SU-DHL-6 (cell line): ENCODE measurements at regions not wholly inside any gene's neighbourhood (a gene's known extent, or its start where the extent isn't known, plus 50 kb on each side); places are given as distances from the start of the nearest gene placed in this dataset.

Experiments
- H2AFZ ChIP-seq: fragments of 200-600 bp; sonication (generic); 2 replicates; pipeline ENCODE4 v1.6.1; 2014; ENCODE audit warnings: low read depth, mild to moderate bottlenecking, moderate library complexity, mixed read lengths, antibody characterized with exemption, low read length; ENCODE audit not compliant: severe bottlenecking
- H3F3A ChIP-seq: fragments of 200-600 bp; shearing (Covaris generic); 2 replicates; pipeline ENCODE4 v1.6.0; 2016; ENCODE audit warnings: antibody characterized with exemption, mild to moderate bottlenecking; ENCODE audit not compliant: insufficient read depth
- H3K27ac ChIP-seq: fragments of 200-600 bp; sonication (generic); 2 replicates; pipeline ENCODE4 v1.5.1; 2016; ENCODE audit warnings: low read depth, mild to moderate bottlenecking, low read length, moderate library complexity, mixed read lengths
- H3K27me3 ChIP-seq: fragments of 200-600 bp; sonication (generic), shearing (Covaris generic); 2 replicates; pipeline ENCODE4 v1.6.0; 2014; ENCODE audit warnings: mild to moderate bottlenecking, low read length
- H3K36me3 ChIP-seq: fragments of 200-600 bp; sonication (generic); 2 replicates; pipeline ENCODE4 v1.6.1; 2014; ENCODE audit warnings: mild to moderate bottlenecking, low read length, mixed read lengths
- H3K4me2 ChIP-seq: fragments of 300-600, 200-600 bp; shearing (Covaris generic), sonication (generic); 2 replicates; pipeline ENCODE4 v1.6.0; 2014; ENCODE audit warnings: low read length, low read depth, mild to moderate bottlenecking; ENCODE audit not compliant: poor library complexity, severe bottlenecking
- H3K4me3 ChIP-seq: fragments of 200-600 bp; sonication (generic); 2 replicates; pipeline ENCODE4 v1.5.1; 2014; ENCODE audit warnings: antibody characterized with exemption, low read length, mild to moderate bottlenecking, mixed read lengths; ENCODE audit not compliant: insufficient read depth, poor library complexity, severe bottlenecking
- H3K79me2 ChIP-seq: fragments of 200-600 bp; sonication (generic); 2 replicates; pipeline ENCODE4 v1.6.1; 2014; ENCODE audit warnings: mild to moderate bottlenecking, low read length, moderate library complexity; ENCODE audit not compliant: insufficient read depth
- H3K9ac ChIP-seq: fragments of 200-600 bp; sonication (generic); 2 replicates; pipeline ENCODE4 v1.7.0; 2014; ENCODE audit warnings: mild to moderate bottlenecking, low read length
- H3K9me2 ChIP-seq: fragments of 200-600 bp; sonication (generic); replicated peaks from 2 replicates; pipeline ENCODE4 v1.6.1; 2014; ENCODE audit warnings: low read length; ENCODE audit not compliant: insufficient read depth
- H3K9me3 ChIP-seq: fragments of 200-600 bp; sonication (generic); 2 replicates; pipeline ENCODE4 v1.6.1; 2014; ENCODE audit warnings: low read length, mixed read lengths; ENCODE audit not compliant: insufficient read depth
- H4K20me1 ChIP-seq: fragments of 200-600 bp; sonication (generic); 2 replicates; pipeline ENCODE4 v1.6.1; 2014; ENCODE audit warnings: low read depth, mild to moderate bottlenecking, antibody characterized with exemption, low read length, moderate library complexity, mixed read lengths
- CTCF ChIP-seq: fragments of 200-600 bp; sonication (generic); IDR thresholded peaks from one replicate; pipeline ENCODE4 v1.5.1; 2017; ENCODE audit warnings: antibody characterized with exemption, mild to moderate bottlenecking, low read length, moderate library complexity; ENCODE audit not compliant: insufficient read depth, poor library complexity, severe bottlenecking
- EZH2phosphoT487 ChIP-seq: fragments of 200-600 bp; sonication (generic), shearing (Covaris generic); conservative IDR thresholded peaks from 2 replicates; pipeline ENCODE4 v1.6.1; 2018; ENCODE audit warnings: mild to moderate bottlenecking, antibody characterized with exemption, low read length, moderate library complexity, mixed read lengths

DNA sequence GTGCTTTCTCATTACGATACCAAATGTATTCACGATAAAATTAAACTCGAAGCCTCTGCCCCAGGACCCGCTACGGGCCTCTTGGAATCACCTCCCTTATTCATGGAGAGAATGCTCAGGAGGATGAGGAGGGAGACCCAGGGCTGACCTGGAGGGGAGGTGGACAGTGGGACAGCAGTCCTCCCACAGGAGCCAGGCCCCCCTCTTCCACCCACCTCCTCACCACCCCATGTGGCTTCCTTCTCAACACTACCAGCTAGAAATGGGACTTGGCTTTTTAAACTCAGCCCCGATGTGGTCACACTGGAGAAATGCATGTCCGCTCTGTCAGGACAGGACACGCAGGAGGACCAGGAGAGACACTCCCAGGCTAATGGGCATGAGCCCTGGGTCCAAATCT is 147.9 kb upstream of the ID2 start:
- Histone ChIP-seq H3K27ac (no peak overlapping the region), H3F3A (no peaks in the 10 kb centered on the region), H3K4me3 (no peak overlapping the region), H3K27me3 (no peaks in the 10 kb centered on the region), H3K79me2 (no peaks in the 10 kb centered on the region), H3K4me2 (no peak overlapping the region), H3K9me3 (peaks cover 13% of the 10 kb centered on the region; the same call in 1 of the 2 replicates), H3K9me2 (no peaks in the 10 kb centered on the region), H3K36me3 (peaks cover 6% of the 10 kb centered on the region; the same call in 1 of the 2 replicates), H2AFZ (no peak overlapping the region), H3K9ac (no peak overlapping the region), H4K20me1 (no peaks in the 10 kb centered on the region)
- TF ChIP-seq EZH2phosphoT487 (no peak), CTCF (no peak)

- Histone ChIP-seq H3F3A (no peaks in the 10 kb centered on the region), H3K4me2 (no peak overlapping the region)
These were observed 147.5 kb upstream of the ID2 start for GRCh38 chr2:8534386-8534728.

DNA sequence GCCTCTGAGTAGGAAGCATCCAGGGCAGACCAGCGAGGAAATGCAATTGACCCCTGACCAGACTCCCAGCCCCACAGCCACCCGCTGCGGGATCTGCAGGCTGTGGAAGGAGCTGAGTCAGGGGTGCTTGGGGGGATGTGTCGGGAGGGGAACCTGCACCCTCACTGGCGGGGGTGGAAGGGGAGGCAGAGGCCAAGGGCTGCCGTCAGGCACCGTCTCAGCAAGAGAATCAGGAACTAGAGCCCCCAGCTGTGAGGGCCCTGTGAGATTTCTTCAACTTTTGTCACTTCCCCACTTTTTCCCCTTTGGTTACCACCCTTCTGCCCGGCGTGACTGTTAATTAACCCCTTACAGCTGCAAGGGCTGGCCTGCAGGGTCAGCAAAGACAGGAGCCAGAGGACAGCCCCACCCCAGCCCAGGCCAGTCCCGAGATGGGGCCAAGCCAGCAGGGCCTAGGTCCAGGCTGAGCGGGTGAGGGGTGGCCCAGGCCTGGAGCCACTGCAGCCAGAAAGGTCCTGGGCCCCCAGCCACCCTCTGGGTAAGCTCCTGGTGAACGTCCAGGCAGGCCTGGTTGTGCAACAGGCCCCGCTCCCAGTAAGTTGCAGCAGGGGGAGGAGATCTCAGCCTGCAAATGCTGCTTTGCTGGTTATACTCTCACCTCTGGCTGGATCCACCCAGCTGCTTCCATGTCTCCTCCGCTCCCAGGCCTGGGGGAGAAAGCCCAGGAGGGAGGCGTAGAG is 147.0 kb upstream of the ID2 start:
- H3K36me3 ChIP-seq = peaks cover 6% of the 10 kb centered on the region; the same call in 1 of the 2 replicates
- H3K9me3 ChIP-seq = peaks cover 13% of the 10 kb centered on the region; the same call in 1 of the 2 replicates
- H3K9me2 ChIP-seq = no peaks in the 10 kb centered on the region
- no peak overlapping the region for H2AFZ ChIP-seq
- H3K4me2 ChIP-seq = no peak overlapping the region
- no peak for TF ChIP-seq EZH2phosphoT487
- TF ChIP-seq CTCF = no peak
- H3K27ac ChIP-seq = no peak overlapping the region
- no peaks in the 10 kb centered on the region for H3K27me3 ChIP-seq
- no peaks in the 10 kb centered on the region for H3F3A ChIP-seq
- no peak overlapping the region for H3K4me3 ChIP-seq
- H3K9ac ChIP-seq = no peak overlapping the region
- no peaks in the 10 kb centered on the region for H4K20me1 ChIP-seq
- no peaks in the 10 kb centered on the region for H3K79me2 ChIP-seq

More at GRCh38 chr2:8534386-8534728, 147.5 kb upstream of the ID2 start:
- Histone ChIP-seq H3K9me2 (no peaks in the 10 kb centered on the region), H3K9ac (no peak overlapping the region), H4K20me1 (no peaks in the 10 kb centered on the region), H3K79me2 (no peaks in the 10 kb centered on the region), H3K27ac (no peak overlapping the region), H2AFZ (no peak overlapping the region), H3K36me3 (peaks cover 6% of the 10 kb centered on the region; the same call in 1 of the 2 replicates), H3K4me3 (no peak overlapping the region), H3K27me3 (no peaks in the 10 kb centered on the region), H3K9me3 (peaks cover 13% of the 10 kb centered on the region; the same call in 1 of the 2 replicates)
- TF ChIP-seq CTCF (no peak), EZH2phosphoT487 (no peak)
